GM19324 (cell line): ENCODE measurements at regions not wholly inside any gene's neighbourhood (a gene's known extent, or its start where the extent isn't known, plus 50 kb on each side); places are given as distances from the start of the nearest gene placed in this dataset.

Source experiments
- ATAC-seq: cut with Tn5 transposase; IDR thresholded peaks from one replicate; pipeline ENCODE4 v1.9.1; 2021; ENCODE audit warnings: mild to moderate bottlenecking, moderate library complexity; ENCODE audit not compliant: unreplicated experiment, low FRiP score

DNA sequence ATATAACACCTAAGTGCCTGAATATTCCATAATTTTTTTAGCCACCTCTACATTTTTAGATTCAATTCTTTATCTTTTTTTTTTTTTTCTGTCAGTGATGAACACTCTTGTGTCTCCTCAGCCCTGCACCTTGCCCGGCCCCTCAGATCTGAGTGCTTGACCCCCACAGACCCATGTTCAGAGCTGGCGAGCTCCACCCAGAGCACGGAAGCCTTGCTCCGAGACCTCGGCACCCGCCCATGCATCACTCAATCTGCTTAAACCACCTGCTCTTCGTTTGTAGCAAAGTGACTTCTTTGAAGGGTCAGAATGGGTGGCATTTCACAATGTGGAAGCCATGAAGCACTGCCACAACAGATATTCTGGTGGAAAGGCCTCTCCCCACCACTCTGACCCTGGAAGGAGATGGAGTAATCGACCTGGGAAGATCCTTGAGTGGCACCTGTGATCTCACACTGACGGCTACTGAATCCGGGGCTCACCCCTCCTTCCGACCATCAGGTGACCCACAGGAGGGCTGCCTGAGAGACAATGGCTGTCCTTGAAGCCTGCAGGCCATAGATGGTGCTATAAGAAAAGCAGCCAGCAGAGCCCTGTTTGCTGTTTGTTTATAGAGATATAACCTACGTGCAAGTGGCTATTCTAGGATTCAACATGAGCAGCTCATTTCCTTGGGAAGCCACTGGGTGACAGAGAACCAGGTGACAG is 261.1 kb upstream of the IRX4 start:
- no peak for ATAC-seq

DNA sequence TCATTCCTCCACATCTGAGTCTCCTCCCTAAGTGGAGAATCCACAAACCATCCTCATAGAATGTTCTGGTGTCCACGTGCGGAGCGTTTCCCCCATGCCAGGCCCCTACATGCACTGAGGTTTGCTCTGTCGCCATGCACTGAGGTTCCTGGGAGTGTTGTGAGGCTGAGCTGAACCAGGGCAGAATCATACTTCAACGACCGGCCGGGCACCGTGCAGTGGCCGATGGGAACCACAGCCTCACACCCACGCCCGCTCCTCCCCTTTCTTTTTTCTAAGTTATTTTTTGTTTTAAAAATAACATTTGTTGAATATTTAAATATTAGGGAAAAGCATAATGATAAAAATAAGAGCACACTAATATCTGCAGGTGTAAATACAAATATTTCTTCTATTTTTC is 260.4 kb upstream of the IRX4 start:
- no peak for ATAC-seq

DNA sequence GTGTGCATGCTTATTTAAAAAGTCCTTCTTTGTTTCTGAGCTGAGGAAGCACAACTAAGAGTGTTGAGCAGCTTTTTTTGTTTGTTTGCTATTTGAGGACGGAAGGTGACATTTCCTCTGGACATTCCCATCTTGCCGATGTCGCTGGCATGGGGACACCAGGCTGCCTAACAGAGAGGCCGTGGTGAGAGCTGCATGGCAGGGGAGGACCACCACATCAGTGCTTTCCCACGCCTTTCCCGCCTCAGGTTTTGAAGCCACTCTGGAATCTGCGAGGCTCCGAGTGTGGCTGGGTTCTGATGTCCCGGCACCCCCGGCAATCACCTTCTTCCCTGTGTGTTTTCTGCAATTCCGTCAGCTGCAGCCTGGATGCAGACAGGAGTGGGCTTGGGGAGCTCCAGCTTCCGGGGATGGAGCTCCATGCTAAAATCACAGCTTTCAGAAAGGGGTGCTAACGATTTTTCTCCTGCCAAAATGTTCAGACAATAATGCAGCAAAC is 259.8 kb upstream of the IRX4 start:
- no peak for ATAC-seq

DNA sequence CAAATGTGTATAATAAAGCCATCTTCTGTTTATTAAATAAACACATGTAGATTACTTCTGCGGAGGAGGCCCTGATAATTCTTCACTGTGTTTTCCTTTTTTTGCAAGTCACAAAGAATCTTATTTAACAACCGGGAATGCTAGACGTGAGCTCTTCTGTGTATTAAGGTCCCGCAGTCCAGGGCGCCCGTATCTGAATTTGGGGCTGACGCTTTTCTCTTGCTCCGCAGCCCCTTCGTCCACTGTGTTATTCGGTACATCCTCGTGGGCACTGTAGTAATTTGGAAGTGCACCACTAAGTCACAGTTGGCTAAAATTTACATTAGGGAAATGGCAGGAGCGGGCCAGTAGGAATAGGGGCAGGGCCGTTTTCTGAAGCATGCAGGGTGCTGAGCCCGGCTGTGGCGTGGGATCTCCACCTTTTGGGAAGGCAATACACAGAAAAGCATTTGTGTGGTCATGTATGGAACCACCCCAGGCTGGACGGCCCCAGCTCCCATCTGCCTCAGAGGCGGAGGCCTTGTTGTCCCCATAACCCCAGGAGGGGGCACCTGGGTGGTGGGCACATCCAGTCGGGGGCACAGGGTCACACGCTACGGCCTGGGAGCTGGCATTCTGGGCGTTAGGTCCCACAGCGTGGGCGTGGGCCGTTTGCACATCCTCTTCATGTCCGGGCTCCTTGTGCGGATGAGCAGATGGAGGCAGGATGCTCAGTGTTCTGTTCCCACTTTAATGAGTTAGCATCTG is 258.7 kb upstream of the IRX4 start:
- no peak for ATAC-seq

DNA sequence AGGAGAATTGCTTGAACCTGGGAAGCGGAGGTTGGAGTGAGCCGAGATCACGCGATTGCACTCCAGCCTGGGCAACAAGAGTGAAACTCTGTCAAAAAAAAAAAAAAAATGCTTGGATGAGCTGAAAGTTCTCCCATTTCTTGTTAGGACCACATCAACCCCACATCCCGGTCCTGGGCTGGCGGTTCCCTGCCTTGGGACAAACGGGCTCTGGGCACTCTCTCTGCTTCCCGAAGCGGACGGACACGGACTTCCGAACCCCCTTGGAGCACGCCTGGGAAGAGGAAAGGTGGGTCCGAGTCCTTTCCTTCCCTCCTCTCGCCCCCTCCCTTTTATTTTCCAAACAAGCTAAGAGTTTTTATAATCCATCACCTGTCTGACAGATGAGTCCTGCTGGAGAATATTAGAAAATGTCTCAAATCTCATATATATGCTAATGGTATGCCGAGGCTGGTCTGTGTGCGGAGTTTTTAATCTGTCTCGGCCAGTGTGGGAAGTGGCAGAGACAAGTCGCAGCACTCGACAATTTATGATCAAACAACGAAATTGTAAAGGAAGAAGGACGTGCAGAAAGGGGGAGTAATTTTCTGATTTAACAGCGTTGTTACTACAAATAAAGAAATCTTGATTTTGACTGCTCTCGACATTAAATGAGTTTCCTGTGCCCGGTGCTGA is 257.9 kb upstream of the IRX4 start:
- no peak for ATAC-seq

DNA sequence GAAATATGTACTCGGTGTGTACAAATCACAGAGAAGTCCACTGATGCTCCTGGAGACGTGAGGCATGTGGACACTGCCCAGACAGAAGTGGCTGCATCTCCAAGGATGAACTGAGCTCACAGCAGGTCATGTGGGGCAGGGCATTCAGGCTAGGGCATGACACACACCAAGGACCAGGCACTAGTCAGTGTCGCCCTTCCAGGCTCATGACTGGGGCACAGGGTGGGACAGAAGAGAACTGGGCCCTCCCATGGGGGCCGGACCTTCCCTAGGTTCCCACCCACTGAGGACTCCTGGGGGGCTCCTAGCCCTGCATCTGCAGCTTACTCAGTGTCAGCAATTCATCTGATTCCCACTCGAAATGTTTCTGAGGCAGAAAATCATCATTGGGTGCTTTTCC is 256.8 kb upstream of the IRX4 start:
- ATAC-seq: no peak

DNA sequence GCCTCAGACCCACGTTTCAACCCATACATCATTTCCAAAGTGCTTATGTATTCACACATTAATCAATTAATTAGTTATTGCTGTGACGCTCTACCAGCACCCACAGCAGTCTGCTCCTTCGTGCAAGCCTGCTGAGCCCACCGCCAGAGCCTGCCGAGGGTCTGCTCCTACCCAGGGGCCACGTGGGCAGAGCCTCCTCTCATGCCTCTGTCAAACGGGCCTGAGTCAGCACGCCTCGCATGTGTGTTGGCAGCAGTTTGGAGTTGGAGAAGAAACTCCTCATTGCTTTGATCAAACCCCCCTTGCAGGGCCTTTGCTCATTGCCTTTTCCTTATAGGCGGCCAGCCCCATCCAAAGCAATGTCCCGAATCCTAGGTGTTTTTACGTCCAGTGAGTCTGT is 256.2 kb upstream of the IRX4 start:
- ATAC-seq: no peak

DNA sequence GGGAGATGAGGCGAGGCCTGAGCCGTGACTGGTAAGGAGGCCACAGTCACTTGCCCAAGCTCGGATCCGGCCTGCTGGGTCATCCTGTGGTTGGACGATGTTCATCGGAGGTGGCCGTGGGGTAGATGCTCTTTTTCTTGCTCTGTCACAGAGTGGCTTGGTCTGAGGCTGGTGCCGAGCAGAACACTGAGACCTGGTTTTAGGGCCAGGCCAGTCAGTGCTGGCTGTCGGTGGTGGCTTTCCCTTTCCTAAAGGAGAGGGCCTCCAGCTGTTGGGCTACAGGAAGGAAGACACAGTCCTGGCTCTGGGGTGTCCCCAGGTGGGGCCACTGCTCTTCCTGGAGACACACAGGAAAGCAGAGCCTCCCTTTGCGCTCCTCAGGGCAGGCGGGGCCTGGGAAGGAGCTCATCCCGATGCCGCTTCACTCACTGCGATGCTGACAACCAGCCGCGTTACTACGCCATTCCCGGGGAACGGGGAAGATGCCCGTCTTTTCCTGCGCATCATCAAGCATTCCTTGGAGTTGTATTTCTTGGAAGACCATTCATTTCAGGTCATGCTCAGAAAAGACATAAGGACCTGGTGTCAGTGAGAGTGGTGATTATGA is 254.8 kb upstream of the IRX4 start:
- no peak for ATAC-seq

DNA sequence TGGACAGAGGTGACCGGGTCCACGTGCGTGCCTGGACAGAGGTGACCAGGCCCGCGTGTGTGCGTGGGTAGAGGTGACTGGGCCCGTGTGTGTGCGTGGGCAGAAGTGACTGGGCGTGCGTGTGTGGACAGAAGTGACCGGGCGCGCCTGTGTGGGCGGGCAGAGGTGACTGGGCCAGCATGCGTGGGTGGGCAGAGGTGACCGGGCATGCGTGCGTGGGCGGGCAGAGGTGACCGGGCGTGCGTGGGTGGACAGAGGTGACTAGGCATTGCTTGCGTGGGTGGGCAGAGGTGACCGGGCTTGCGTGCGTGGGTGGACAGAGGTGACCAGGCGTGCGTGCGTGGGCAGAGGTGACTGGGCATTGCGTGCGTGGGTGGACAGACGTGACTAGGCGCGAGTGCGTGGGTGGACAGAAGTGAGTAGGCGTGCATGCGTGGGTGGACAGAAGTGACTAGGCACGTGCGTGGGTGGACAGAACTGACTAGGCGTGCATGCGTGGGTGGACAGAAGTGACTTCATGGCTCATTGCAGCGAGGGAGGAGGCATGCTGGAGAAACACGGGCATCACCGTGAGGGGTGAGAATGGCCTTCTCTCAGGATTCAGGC is 254.1 kb upstream of the IRX4 start:
- no peak for ATAC-seq

DNA sequence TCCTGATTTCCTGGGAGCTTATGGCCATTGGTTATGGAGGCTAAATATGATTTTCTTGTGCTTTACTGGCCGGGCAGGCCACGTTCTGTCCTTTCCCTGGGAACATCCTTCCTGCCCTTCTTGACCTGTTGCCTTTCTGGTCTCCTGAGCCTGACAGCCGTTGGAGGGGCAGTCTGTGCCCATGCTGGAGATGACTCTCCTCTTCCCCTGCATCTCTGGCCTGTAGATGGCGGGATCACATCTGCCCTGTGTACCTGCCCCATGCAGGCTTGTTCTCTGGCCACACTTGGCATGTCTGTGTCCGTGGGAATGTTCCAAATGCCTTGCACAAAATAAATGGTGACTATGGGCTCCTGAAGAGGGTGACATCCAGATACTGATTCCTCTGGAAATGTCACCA is 253.1 kb upstream of the IRX4 start:
- ATAC-seq: no peak

DNA sequence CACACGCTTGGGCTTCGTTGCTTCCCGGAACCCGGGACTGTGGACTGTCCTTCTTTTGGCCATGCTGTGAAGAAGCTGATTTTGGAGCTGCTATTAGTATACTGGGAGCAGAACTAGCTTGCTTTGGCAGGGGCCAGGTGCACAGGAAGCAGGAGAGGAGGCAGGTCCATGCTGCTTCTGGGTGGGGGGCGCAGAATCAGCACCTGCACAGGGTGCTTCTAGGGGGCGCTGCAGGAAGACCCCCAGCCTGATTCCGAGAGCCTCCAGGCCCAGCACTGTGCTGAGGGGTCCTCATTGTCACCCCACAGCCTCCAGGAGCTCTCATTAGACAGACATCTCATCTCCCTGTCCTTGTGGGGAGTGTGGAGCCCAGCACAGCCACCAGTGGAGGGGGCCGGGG is 252.6 kb upstream of the IRX4 start:
- no peak for ATAC-seq

DNA sequence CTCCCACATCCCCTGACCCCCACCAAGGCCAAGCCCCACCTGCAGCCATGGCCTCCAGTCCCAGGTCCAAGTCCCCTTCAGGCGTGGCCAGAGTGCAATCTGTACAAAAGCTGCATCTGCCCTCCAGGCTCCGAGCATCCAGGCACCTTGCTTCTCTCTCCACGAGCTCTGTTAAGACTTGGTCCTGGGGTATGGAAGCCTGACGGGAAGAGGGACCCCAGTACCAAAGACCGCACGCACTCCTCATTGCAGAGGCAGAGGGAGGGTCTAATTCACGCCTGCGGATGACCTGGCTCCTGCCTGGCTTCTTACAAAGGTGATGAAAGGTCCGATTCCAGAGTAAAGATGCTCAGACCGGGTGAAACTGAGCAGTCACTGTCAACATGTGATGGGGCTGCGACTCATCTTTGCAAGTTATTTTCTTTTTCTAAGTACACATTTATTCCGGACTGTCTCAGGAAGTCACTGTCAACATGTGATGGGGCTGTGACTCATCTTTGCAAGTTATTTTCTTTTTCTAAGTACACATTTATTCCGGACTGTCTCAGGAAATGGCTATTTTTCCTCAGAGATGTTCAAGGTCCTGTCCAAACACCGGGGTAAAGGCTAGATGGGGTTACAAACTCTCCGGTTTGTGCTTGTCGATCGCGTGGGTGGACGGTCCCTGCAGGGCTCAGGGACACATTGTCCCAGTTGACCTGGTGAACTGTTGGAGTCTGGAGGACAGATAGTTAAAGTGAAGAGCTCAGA is 252.0 kb upstream of the IRX4 start:
- ATAC-seq: no peak

DNA sequence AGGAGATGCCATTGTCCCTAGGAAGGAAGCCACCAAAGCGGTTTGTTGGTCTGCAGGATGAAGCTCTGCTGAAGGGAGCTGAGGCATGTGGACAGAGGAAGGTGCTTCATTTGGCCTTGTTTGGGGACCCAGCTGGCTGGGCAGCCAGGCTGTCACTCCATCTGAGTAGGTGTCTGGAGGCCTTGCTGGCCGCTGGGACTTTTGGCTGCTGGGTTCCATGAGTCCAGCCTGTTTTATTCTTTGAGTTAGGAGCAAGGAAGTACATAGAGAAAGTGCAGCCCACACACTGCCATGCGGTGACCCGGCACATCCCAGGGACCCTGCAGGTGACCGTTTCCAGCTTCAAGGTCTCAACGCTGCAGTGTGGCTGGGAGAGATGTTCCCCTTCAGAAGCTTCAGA is 251.2 kb upstream of the IRX4 start:
- ATAC-seq: no peak

DNA sequence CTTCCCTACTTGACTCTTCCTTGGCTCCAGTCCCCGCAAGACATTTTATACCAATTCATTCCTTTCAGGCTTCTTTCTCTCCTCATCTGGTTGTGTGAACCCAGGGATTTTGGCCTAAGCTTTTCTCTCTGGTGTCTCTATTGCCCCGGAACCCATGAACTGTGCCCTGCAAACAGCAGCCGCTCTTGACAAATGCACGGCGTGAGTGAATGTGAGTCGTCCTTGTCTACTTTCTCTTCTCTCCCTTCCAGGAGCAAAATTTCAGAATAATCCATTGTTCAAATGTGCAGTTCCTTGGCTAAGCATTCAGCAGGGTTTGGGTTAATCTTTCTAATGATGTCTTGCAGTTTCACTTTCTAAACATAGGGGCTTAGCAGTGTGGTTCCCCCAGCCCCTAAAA is 250.4 kb upstream of the IRX4 start:
- ATAC-seq: no peak

DNA sequence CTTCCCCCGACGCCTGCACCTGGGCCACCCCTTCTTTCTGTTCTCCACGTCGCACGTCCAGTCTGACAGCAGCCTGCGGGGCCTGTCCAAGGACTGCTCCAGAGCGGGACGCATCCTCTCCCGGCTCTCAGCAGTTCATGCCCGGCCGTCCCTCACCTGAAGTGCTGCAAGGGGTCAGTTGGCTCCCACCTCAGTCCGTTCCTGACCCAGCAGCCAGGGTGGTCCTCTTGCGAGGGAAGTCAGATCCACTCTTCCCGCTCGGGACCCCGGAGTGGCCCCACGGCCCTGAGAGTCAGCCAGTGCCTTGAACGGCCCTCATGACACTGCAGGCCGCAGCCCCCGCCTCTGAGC is 249.7 kb upstream of the IRX4 start:
- ATAC-seq: no peak

DNA sequence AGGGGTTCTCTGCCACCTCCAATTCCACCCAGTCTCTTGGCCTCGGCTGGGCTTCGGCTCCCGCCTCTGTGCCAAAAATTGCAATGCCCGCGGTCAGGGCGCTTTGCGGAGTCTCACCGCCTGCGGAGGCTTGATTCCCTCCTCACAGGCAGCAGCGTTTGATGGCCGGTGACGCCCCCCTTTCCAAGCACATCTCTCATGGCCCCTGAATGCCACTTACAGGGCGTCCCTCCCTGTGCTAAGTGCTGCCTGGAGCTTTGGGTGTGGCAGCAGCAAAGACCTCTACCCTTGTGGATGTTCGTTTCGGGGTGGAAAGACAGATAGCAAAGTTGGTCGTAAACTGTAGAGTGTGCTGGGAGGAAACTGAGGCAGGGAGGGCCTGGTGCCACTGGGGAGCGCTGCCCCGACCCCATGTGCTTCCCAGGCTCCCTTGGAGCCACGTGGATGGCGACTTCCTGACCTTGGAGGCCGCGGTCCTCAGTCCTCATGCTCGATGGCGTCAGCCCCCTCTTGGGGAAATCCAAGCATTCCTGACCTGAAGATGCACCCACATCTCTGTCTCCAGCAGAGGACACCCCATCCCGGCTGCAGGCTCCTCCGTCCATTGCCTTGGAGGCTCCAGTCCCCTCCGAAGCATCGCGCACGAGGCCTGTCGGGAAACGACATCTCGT is 249.2 kb upstream of the IRX4 start:
- ATAC-seq: no peak

DNA sequence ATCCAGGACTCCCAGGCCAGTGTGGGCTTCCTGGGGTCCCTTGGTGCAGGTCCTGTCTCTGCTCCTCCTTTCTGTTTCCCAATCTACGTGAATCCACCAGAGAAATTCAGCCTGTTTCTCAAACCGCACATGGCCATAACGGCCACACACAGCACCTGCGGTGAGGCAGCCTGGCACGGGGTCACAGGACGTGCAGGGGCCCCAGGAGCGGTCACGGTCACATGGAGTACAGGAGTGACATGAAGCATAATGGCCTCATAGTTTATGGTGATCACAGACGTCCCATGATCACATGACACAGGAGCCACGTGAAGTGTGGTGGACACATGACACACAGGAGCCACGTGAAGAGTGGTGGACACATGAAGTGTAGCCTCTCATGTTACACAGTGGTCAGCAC is 248.5 kb upstream of the IRX4 start:
- no peak for ATAC-seq

DNA sequence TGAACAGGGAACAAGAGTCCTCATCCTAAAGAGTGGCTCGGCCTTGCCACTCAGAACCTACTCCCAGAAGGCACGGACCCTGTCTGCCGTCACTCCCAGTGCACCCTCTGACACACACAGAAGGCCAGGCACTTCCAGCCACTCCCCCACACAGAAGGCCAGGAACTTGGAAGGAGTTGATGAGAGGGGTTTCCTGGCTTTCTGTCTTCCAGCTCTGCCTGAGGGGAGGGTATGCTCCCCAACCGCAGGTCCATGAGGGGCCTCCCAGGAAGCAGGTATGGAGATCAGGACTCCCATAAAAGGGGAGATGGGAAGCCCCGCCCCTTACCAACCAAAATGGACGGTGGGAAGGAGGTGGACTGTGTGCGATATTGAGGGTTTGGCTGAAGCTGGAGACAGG is 247.6 kb upstream of the IRX4 start:
- ATAC-seq: no peak

DNA sequence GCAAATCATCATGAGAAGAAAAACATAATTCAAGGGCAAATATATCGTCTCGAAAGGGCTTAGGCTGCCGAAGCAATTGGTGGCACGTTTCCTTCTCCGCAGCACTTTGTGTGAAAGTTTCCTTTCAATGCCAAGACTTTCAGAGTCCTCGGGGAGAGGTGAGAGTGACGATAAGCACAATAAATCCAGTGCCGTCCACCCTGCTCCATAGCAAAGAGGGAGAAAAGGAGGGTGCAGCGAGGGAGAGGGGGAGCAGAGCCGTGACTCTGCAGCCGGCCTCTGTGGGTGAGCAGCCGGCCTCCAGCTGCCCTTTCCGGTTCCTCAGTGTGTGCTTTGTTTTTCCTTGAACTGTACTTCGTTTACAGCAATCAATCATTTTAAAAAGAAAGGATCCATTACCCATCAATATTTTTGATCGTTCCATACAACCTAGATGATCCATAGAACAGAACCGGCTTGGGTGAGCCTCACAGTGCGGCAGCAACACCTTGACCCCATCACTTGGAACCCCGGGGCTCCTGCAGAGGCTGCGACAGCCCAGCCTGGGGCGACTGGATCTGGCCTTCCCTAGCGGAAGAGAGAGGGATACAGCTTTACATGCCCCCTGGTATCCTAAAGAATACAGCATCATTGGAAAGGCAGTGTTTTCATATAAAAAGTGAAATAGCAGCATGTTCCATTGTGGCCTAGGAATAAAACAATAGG is 247.0 kb upstream of the IRX4 start:
- ATAC-seq: no peak
